AG09309 (cell line): ENCODE measurements at regions not wholly inside any gene's neighbourhood (a gene's known extent, or its start where the extent isn't known, plus 50 kb on each side); places are given as distances from the start of the nearest gene placed in this dataset.

Source experiments
- DNase-seq: peaks from one replicate; pipeline ENCODE4 v3.0.0-alpha.2; 2010; ENCODE audit warnings: low read depth
- H3K4me3 ChIP-seq: 2 replicates; pipeline ENCODE4 v1.5.1; 2011; ENCODE audit warnings: mild to moderate bottlenecking, low read depth, low read length, moderate library complexity; ENCODE audit not compliant: control insufficient read depth
- CTCF ChIP-seq: IDR thresholded peaks from 2 replicates; pipeline ENCODE4 v1.5.1; 2011; ENCODE audit warnings: mild to moderate bottlenecking, low read depth, low read length, inconsistent platforms; ENCODE audit not compliant: insufficient read depth, control insufficient read depth; ENCODE audit errors: missing control alignments

- no peak for TF ChIP-seq CTCF
- H3K4me3 ChIP-seq, result no peak overlapping the region
- DNase-seq, result no peak
These were observed 164.0 kb upstream of the E2F8 start for GRCh38 chr11:19404787-19405186.

- DNase-seq, result no peak
- H3K4me3 ChIP-seq, result no peak overlapping the region
- TF ChIP-seq CTCF, result no peak
These were observed 162.6 kb upstream of the E2F8 start for GRCh38 chr11:19403196-19403895.

GRCh38 chr11:19400296-19400695 lies 159.6 kb upstream of the E2F8 start:
- H3K4me3 ChIP-seq, result no peak overlapping the region
- no peak for TF ChIP-seq CTCF
- DNase-seq, result no peak

GRCh38 chr11:19398772-19399527 lies 158.2 kb upstream of the E2F8 start:
- H3K4me3 ChIP-seq, result no peak overlapping the region
- DNase-seq, result peak; percentile 91

GRCh38 chr11:19398273-19398672 lies 157.5 kb upstream of the E2F8 start:
- TF ChIP-seq CTCF, result no peak
- no peak overlapping the region for H3K4me3 ChIP-seq
- no peak for DNase-seq

More at GRCh38 chr11:19398772-19399527, 158.2 kb upstream of the E2F8 start:
- no peak for TF ChIP-seq CTCF

- TF ChIP-seq CTCF, result no peak
- H3K4me3 ChIP-seq, result no peak overlapping the region
- no peak for DNase-seq
These were observed 154.3 kb upstream of the E2F8 start for GRCh38 chr11:19395050-19395449.
